WI38 (cell line): ENCODE measurements at regions not wholly inside any gene's neighbourhood (a gene's known extent, or its start where the extent isn't known, plus 50 kb on each side); places are given as distances from the start of the nearest gene placed in this dataset.

Experiments used
- H3K4me3 ChIP-seq: 2 replicates; pipeline ENCODE4 v1.5.1; 2011; ENCODE audit warnings: low read depth, mild to moderate bottlenecking, control low read depth, low read length
- CTCF ChIP-seq: IDR thresholded peaks from 2 replicates; pipeline ENCODE4 v1.5.1; 2012; ENCODE audit warnings: low read depth, mild to moderate bottlenecking, control low read depth, low read length

GRCh38 chr11:129691142-129691541 lies 124.5 kb upstream of the TMEM45B start:
- TF ChIP-seq CTCF, result no peak
- H3K4me3 ChIP-seq, result no peak overlapping the region

- H3K4me3 ChIP-seq, result no peak overlapping the region
- no peak for TF ChIP-seq CTCF
Observed at GRCh38 chr11:129694538-129694937, 121.1 kb upstream of the TMEM45B start.

- no peak for TF ChIP-seq CTCF
- H3K4me3 ChIP-seq, result no peak overlapping the region
Observed at GRCh38 chr11:129694966-129695365, 120.7 kb upstream of the TMEM45B start.

- H3K4me3 ChIP-seq, result no peak overlapping the region
- peak; percentile 68 for TF ChIP-seq CTCF
Observed at GRCh38 chr11:129695571-129696308, 119.9 kb upstream of the TMEM45B start.

GRCh38 chr11:129696309-129696989 lies 119.2 kb upstream of the TMEM45B start:
- TF ChIP-seq CTCF, result no peak
- H3K4me3 ChIP-seq, result no peak overlapping the region

GRCh38 chr11:129698212-129698611 lies 117.4 kb upstream of the TMEM45B start:
- no peak for TF ChIP-seq CTCF
- no peak overlapping the region for H3K4me3 ChIP-seq

GRCh38 chr11:129699711-129700304 lies 115.8 kb upstream of the TMEM45B start:
- H3K4me3 ChIP-seq, result no peak overlapping the region
- TF ChIP-seq CTCF, result no peak
